AG20443 (cell line): ENCODE measurements at regions not wholly inside any gene's neighbourhood (a gene's known extent, or its start where the extent isn't known, plus 50 kb on each side); places are given as distances from the start of the nearest gene placed in this dataset.
"Not testable (repeated sequence)": the region's sequence is repeated elsewhere in the genome, so short reads cannot be mapped to it uniquely, and the experiment has no call there.

Source experiments
- DNase-seq: peaks from one replicate; pipeline ENCODE4 v3.0.0; 2012; ENCODE audit warnings: low spot score, mixed read lengths

DNA sequence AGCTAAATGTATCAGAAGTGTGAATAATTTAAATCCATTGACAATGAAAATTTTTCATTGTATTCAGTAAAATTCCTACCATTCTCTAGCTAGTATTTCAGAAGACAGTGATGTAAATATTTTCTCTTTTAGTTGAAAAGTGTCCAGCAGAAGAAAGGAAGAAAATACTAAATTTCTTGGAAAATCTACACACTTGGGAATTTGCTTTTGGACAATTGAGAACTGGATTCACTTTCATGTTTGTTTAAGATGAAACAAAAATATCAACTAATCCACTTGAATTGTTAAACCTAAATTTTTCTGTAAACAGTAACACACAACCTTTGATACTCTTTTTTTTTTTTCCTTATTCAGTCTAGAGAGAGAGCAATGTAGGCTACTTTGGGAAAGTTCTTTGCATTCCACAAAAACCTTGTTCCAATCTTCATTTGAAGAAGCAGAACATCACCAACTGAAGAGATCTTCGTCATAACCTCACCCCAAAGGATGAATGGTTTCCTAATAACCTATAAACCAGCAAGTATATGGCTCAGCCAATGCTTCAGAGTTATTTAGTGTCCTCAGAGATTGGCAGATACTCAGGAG is 155.1 kb upstream of the GORAB start:
- DNase-seq = no peak

DNA sequence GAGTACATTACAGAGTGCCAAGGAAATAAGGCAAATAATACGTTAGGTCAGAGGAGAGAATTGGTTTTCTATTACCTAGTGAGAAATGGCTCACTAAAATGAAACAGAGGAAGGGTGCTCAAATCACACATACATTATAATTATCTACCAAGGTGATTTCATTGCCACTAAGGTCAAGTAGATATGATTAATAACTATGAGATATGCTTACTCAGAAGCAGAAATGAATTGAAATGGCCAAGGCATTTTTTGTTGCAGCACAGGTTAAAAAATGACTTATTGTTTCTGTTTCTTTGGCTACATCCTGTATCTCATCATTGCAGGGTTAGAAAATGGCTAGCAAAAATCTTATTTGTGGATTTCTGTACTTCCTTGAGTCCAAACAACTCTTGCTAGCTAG is 154.5 kb upstream of the GORAB start:
- no peak for DNase-seq

DNA sequence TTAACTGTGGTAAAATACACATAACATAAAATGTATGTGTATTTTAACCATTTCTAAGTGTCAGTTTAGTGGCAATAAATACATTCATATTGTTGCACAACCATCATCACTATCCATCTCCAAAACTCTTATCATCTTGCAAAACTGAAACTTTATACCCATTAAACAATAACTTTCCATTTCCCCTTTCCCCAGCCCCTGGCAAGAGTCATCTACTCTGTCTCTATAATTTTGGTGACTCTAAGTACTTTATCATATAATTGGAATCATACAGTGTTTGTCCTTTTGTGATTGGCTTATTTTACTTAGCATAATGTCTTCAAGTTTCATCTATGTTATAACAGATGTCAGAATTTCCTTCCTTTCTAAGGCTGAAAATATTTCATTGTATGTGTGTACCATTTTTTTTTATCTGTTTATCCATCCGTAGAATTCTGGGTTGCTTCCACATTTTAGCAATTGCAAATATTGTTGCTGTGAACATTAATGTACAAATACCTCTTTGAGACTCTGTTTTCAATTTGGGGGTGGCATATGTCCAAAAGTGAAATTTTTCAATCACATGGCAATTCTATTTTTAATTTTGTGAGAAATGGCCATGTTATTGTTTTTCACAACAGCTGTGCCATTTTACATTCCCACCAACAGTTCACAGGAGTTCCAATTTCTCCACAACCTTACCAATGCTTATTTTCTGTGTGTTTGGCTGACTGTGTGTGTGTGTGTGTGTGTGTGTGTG is 153.9 kb upstream of the GORAB start:
- no peak for DNase-seq

DNA sequence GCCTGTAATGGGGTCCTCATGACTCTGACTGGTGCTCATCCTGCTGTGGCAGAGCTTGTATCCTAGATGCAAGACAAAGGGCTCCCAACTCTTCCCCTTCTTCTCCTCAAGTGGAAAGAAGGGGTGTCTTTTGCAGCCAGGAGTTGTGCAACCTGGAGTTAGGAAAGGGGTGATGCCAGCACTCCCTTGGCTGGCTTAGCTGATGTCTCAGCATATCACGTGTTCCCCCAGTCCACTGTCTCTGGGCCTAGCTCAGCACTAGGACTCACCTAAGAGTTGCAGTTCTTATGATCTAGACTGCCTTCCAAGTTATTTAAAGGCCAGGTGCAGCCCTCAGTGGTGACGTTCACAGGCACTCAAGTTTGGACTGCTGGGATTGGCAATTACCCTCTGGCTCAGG is 146.2 kb upstream of the GORAB start:
- DNase-seq = no peak

DNA sequence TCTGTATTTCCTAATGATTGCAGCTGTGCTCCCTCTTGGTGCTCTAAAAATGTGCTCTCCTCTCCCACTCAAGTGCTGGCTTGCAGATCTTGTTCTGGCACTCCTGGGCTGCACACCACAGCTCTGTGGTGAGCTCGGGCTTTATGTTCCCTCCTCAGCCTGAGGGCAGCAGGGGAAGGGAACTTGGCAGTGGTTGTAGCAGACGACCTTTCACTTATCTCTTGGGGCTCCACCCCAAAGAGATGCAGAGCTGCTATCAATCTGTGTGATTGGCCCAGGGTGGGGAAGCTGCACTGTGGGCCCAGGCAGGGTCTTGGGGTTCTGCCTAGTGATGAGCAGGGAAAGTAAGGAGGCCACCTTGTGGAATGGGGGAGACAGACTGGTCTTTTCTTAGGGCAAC is 143.5 kb upstream of the GORAB start:
- no peak for DNase-seq

DNA sequence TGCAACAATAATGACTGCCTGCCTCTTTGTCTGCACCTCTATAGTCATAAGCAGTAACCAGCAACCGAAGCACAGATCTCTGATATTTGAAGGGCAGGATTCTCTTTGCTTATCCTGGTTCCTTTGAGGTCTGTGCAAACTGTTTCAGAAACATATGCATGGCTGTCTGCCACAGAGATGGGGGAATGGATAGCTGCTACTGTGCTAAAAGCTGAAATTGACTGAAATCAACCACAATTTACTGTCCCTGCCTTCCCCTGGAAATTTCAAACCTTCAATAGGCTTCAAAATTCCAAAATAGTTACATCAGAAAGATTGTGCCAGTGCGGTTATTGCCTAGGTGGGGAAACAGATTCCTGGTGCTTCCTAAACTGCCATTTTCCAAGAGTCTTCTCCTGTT is 136.8 kb upstream of the GORAB start:
- DNase-seq = no peak

DNA sequence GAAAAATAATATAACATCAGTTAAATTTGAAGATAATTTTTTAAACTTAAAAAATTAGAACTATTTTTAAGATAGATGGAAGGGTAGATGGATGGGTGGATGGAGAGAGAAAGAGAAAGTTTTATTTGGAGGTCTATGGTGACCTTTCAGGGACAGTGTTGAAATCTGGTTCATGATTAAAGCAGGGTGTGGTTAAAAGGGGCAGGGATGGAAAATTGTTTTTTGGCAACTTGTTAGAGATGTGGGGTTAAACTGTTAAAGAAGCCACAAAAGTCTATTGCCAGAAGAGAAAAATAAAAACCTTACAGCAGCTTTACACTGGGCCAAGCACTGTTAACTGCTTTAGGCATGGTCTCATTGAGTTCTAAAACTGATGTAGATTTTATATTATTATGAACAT is 134.9 kb upstream of the GORAB start:
- DNase-seq = no peak

DNA sequence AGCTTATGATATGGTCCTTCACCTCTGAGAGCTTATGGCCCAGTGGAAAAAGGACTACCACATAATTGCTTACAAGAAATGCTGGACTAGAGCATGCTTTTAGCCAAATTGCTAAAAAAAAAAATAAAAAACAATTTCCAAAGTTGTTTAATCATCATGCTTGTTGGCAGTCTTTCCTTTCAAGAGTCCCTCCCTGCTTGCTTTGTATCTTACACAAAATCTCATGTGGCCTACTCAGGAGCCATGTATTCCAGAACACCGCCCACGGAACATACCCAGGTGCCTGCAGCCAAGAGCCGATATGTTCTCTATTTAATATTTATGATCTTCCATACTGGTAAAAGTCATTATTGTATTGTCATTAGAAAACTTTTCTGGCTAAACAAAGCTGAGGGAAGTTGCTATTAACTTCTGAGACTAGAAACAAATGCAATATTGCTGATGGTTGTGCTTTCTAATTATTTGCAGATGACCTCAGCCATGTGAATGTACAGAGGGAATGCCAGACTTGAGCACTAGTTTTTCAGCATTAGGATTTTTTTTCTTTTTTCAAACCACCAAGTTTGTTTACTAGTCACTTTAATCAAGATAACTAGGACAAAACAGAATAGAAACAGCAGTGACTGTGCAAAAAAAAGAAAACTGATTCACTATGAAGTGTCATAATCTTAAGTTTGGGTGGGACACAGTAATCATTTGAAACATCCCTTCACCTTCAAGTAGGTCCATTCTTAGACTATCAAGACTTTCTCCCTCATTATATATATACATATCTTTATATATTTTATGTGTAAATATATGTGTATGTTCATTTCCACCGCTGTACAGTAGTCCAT is 129.3 kb upstream of the GORAB start:
- DNase-seq = no peak

DNA sequence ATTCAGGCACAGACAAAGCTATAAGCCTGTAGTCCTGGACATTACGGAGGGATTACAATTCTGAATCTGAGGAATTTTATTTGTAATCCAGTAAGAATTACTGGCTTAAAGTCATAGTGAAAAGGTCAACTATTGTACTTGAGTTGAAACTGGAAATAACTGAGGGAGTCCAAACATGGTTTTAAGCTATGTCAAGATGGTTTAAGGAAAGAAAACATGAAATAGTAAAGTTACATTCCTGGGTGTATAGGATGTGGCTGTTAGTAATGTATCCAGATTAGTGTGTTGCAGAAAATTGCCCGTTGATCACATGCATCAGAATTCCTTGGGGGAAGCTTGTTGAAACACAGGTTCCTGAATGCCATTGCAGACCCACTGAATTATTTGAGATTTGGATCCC is 124.8 kb upstream of the GORAB start:
- no peak for DNase-seq

DNA sequence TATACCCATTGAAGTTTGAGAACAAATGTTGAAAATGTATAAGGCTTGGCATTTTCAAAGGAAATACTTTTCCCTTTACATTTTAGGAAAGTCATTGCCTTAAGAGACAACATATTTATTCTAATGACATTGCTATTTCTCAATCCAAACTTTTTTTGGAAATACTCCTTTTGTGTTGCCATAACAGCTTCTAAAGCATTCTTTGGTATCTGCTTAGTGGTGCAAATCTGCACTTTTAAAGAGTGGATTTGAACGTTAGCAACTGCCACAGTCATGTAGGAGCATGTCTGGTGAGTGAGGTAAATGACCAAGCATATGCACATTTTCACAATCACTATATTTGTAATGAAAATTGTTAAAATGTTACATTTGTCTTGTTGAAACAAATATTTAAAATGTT is 124.4 kb upstream of the GORAB start:
- DNase-seq = no peak

DNA sequence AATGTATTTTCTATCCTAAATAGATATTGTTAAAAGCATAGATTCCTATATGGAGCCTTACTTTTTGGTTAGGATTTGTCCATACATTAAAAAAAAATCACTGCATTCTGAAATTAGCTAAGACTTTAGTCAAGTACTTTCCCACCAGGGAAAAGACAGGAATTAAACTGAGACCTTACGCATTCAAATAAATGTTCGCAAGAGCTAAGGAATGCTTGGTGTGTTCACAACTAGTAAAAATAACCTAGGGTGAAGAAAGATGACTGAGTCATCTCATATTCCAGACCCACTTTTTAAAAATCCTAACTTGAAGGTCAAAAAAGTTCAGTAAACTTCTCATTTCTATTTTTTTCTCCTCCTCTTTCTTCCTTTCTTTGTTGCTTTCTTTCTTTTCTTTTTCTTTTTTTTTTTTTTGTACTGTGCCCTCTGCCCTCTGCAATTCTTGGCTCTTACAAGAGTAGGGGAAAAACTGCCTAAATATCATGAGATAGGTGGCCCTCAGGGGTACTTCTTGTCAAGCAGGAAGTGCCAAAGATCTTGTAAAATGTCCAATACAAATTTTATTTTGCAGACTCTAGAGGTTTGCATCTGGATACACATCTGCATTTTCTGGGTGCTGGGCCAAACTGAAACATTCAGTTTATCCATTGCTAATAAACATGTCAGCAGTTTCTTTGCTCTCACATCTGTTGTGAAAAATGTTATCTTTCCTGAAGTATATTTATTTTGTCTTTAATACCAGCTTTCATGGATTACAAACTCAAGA is 121.4 kb upstream of the GORAB start:
- peak; percentile 53 for DNase-seq

DNA sequence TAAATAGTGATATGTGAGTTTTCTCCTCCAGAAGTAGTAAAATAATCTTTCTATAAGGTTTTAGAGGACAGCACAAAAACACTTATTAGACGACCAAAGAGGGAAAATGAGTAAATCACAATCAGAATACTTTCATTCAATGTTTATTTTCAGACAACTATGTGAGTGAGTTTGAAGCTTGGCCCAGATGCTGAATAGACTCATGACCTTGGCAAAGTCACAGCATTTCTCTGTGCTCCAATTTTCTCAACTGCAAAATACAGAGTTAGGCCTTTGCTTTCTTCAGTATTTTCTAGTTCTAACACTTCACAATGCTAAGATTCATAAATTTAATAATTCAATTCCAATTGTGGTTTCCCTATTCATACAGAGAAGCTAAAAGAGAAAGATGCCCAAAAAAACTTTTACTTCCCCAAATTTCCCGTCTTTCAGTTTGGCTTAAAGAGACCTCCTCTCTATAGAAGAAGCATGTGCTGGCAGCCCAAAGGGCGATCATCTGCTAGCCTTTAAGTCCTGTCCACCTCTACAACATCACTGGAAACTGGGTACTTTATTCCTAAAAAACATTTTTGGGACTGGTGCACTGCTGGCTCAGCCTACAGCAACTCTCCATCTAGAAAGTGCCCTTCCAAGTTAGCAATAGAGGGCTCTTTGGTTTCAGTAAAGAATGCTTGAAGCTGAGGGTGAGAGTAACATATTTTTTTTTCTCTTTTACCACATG is 116.8 kb upstream of the GORAB start:
- DNase-seq = peak; percentile 44

DNA sequence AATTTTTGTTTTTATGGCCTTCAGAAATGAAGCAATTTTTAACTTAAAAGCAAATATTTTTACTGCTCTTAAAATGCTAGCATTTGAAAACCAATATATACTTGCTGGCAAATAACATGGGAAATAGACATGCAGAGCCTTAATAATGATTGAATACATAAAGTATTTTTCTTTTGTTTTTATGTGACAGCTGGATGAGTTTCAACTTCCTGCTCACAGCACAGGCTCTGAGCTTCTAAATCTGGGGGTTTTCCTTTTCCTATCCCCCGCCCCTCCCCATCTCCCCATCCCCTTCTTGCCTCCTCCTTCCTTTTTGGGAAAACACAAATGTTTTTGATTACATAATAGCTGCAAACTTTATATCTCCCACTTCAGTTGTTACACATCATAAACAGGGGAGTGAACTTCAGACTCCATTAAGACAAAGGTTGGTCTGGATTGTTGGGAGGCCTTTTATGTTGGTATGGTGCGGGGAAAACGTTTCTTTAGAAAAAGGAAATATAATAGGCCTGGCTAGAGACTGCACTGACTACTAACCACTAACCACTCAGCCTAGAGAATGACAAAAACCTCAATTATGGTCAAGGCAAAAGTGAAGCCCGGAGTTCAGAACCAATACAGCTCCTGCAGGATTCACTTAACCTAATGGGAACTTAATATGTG is 116.1 kb upstream of the GORAB start:
- no peak for DNase-seq

DNA sequence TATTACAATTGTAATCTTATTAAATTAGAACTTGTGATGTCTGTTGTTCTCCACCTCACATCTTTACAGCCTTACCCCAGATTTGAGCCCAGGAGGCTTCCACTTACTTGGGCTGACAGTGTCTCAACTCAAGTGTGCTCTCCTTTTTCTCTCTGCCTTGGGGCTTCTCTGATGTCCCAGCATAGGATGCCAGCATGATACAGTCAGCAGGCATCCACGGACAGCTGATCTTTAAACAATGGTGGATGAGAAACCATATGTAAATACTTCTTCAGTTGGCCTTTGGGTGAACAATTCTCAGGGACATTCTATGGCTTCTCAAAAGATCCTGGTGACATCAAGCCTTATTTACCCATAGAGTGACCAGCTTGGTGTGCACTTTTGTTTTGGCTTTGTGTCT is 107.6 kb upstream of the GORAB start:
- no peak for DNase-seq

DNA sequence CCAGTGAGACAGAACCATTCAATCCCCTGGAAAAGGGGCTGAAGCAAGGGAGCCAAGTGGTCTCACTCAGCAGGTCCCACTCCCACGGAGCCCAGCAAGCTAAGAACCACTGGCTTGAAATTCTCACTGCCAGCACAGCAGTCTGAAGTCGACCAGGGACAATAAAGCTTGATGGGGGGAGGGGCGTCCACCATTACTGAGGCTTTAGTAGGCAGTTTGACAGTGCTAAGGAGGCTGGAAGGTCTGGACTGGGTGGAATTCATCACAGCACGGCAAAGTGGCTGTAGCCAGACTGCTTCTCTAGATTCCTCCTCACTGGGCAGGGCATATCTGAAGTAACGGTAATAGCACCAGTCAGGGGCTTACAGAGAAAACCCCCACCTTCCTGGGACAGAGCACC is 105.4 kb upstream of the GORAB start:
- DNase-seq = no peak

DNA sequence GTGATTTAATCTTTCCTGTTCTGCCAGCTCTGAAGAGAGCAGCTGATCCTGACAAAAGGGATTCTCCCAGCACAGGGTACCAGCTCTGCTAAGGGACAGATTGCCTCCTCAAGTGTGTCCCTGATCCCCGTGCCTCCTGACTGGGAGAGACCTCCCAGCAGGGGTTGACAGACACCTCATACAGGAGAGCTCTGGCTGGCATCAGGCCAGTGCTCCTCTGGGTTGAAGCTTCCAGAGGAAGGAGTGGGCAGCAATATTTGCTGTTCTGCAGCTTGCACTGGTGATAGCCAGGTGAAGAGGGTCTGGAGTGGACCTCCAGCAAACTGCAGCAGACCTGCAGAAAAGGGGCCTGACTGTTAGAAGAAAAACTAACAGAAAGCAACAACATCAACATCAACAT is 105.0 kb upstream of the GORAB start:
- not testable (repeated sequence) for DNase-seq

DNA sequence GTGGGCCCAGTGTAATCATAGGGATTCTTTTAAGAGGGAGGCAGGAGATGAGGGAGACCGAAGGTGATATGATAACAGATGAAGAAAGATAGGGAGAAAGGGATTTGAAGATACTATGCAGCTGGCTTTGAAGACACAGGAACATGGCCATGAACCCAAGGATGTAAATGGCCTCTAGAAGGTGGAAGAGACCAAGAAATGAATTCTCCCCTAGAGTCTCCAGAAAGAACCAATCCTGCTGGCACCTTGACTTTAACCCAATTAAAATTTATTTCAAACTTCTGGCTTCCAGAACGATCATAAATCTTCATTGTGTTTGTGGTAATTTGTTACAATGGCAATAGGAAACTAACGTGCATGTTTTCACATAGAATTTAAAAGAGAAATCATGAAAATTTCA is 95.0 kb upstream of the GORAB start:
- no peak for DNase-seq

DNA sequence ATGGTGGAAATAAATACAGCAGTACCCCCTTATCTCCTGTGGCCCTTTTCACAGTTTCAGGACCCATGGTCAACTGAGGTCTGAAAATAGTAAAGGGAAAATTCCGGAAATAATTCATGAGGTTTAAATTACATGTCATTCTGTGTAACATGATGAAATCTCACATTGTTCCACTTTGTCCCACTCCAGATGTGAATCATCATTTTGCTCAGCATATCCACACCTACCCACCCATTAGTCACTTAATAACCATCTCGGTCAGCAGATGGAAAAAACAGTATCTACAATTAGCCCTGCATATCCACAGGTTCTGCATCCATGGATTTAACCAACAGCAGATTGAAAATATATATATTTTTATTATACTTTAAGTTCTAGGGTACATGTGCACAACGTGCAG is 86.9 kb upstream of the GORAB start:
- DNase-seq = peak; percentile 55

DNA sequence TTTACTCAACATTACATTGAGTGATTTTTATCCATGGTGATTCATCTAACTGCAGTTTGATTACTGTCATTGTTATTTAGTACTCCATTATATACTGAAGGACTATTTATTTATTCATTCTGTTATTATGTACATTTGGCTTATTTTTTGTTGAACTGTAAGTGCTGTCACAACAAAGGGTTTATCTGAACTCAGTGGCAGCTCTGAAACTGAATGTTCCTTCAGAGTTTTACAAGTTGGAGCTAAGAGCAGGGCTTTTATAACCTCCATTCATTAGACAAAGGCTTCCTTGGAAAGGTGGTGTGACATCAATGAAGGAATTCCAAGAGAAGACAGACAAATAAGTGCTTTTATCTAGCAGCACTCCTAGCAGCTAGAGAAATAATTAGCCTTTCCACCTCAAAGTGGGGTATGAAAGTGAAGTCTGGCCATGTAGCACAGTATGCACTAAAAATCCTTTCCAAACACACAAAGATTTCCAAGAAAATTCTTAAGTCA is 83.3 kb upstream of the GORAB start:
- DNase-seq = no peak

DNA sequence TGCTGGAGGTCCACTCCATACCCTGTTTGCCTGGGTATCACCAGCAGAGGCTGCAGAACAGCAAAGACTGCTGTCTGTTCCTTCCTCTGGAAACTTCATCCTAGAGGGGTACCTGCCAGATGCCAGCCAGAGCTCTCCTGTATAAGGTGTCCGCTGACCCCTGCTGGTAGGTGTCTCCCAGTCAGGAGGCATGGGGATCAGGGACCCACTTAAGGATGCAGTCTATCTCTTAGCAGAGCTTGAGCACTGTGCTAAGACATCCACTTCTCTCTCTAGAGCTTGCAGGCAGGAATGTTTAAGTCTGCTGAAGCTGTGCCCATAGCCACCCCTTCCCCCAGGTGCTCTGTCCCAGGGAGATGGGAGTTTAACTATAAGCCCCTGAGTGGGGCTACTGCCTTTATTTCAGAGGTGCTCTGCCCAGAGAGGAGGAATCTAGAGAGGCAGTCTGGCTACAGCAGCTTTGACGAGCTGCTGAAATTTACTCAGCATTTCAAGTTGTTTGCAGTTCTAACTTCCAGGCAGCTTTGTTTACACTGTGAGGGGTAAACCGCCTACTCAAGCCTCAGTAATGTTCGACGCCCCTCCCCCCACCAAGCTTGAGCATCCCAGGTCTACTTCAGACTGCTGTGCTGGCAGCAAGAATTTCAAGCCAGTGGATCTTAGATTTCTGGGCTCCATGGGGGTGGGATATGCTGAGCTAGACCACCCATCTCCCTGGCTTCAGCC is 74.5 kb upstream of the GORAB start:
- not testable (repeated sequence) for DNase-seq
